SJCRH30 (cell line): ENCODE measurements at regions not wholly inside any gene's neighbourhood (a gene's known extent, or its start where the extent isn't known, plus 50 kb on each side); places are given as distances from the start of the nearest gene placed in this dataset.
"Not testable (repeated sequence)": the region's sequence is repeated elsewhere in the genome, so short reads cannot be mapped to it uniquely, and the experiment has no call there.

Experiments used
- DNase-seq, 2 experiments: peaks; one replicate each; pipeline ENCODE4 v3.0.0-alpha.2; 2015 to 2020
- H3K27ac ChIP-seq: fragments of 250-450 bp; sonication (Bioruptor Pico); 2 replicates; pipeline ENCODE4 v1.5.1; 2020; ENCODE audit warnings: mild to moderate bottlenecking, moderate library complexity
- H3K27me3 ChIP-seq: fragments of 250-450 bp; sonication (Bioruptor Pico); 2 replicates; pipeline ENCODE4 v1.5.1; 2020; ENCODE audit warnings: mild to moderate bottlenecking, moderate library complexity
- H3K36me3 ChIP-seq: fragments of 250-450 bp; sonication (Bioruptor Pico); 2 replicates; pipeline ENCODE4 v1.5.1; 2020; ENCODE audit warnings: mild to moderate bottlenecking, moderate library complexity
- H3K4me1 ChIP-seq: fragments of 250-450 bp; sonication (Bioruptor Pico); 2 replicates; pipeline ENCODE4 v1.5.1; 2020; ENCODE audit warnings: mild to moderate bottlenecking, moderate library complexity
- H3K4me3 ChIP-seq: fragments of 250-450 bp; sonication (Bioruptor Pico); 2 replicates; pipeline ENCODE4 v1.5.1; 2020; ENCODE audit warnings: mild to moderate bottlenecking, moderate library complexity
- H3K9me3 ChIP-seq: fragments of 250-450 bp; sonication (Bioruptor Pico); replicated peaks from 2 replicates; pipeline ENCODE4 v1.5.1; 2020; ENCODE audit warnings: mild to moderate bottlenecking, moderate library complexity

DNA sequence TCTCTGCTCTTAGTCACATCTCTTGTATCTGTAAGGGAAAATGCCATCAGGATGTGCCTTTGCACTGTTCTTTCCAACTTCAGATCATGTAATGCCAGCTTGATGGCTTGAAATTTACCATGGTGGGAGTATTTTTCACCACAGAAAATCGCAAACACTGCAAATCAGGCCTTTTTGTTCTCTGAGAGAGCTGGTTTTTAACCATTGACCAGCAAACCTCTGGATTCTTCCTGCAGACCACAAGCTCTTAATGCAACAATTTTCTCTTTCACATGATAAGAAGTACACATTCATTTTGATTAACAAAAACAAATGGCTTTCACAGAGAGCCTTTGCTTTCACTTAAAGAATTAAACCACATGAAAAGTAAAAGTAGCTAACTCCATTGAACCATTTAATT is 145.4 kb upstream of the NEBL start:
- H3K27ac ChIP-seq = no peak overlapping the region
- no peak for DNase-seq
- H3K4me1 ChIP-seq = no peaks in the 10 kb centered on the region
- no peaks in the 10 kb centered on the region for H3K36me3 ChIP-seq
- no peaks in the 10 kb centered on the region for H3K27me3 ChIP-seq
- H3K9me3 ChIP-seq = no peaks in the 10 kb centered on the region
- no peak overlapping the region for H3K4me3 ChIP-seq

- no peak overlapping the region for H3K27ac ChIP-seq
Observed at GRCh38 chr10:21041763-21042458, 144.8 kb upstream of the NEBL start.

DNA sequence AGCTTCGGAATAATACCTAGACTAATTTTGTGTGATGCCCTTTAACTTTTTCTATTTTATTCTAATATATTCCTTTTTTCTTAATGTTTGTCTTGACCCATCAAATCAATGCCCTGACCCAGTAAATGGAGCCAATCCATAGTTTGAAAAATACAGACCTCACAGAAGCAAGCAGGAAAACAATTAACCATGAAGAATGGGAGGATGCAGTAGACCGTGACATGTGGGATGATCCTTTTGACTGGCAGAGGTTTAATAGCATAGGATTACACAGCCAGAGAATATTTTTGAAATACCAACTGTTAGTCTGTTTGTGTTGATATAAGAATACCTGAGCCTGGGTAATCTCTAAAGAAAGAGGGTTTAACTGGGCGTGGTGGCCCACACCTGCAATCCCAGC is 142.6 kb upstream of the NEBL start:
- Histone ChIP-seq H3K27ac (no peak overlapping the region), H3K36me3 (no peaks in the 10 kb centered on the region), H3K4me3 (no peak overlapping the region), H3K27me3 (no peaks in the 10 kb centered on the region), H3K4me1 (no peaks in the 10 kb centered on the region), H3K9me3 (no peaks in the 10 kb centered on the region)
- DNase-seq = no peak

More at GRCh38 chr10:21041763-21042458, 144.8 kb upstream of the NEBL start:
- Histone ChIP-seq H3K27me3 (no peaks in the 10 kb centered on the region), H3K4me3 (no peak overlapping the region), H3K9me3 (no peaks in the 10 kb centered on the region), H3K36me3 (no peaks in the 10 kb centered on the region), H3K4me1 (no peaks in the 10 kb centered on the region)
- no peak for DNase-seq

DNA sequence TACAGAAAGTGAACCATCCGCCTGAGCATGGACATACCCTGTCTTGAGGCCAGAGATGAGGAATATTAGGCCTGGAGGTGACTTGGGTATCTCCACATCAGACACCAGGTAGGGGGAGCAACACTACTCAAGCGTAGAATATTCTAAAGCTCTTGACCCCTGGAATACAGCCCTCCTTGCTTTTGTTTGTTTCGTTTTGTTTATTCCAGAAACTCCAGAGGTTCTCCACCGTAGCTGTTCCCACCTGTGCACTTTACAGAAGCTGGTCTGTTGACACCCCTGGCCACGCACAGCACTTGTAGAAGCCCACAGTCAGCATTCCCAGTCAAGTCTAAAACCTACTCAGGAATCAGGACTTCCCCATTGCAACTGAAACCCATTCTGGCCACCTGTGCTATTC is 139.6 kb upstream of the NEBL start:
- no peak for DNase-seq

GRCh38 chr10:21034770-21035169 is 137.7 kb upstream of the NEBL start:
- H3K27ac ChIP-seq, H3K36me3 ChIP-seq, H3K4me3 ChIP-seq, H3K4me1 ChIP-seq, H3K27me3 ChIP-seq, DNase-seq, H3K9me3 ChIP-seq: not testable (repeated sequence)

More for the DNA sequence above, 139.6 kb upstream of the NEBL start:
- no peak overlapping the region for H3K27ac ChIP-seq
- H3K4me3 ChIP-seq = no peak overlapping the region
- no peaks in the 10 kb centered on the region for H3K9me3 ChIP-seq
- H3K36me3 ChIP-seq = no peaks in the 10 kb centered on the region
- no peaks in the 10 kb centered on the region for H3K27me3 ChIP-seq
- no peaks in the 10 kb centered on the region for H3K4me1 ChIP-seq

GRCh38 chr10:21034241-21034640 is 137.1 kb upstream of the NEBL start:
- no peaks in the 10 kb centered on the region for H3K9me3 ChIP-seq
- no peaks in the 10 kb centered on the region for H3K4me1 ChIP-seq
- H3K27me3 ChIP-seq = no peaks in the 10 kb centered on the region
- H3K27ac ChIP-seq = no peak overlapping the region
- no peaks in the 10 kb centered on the region for H3K36me3 ChIP-seq
- DNase-seq = peak in 1 of 2 experiments; percentile 14
- H3K4me3 ChIP-seq = no peak overlapping the region

DNA sequence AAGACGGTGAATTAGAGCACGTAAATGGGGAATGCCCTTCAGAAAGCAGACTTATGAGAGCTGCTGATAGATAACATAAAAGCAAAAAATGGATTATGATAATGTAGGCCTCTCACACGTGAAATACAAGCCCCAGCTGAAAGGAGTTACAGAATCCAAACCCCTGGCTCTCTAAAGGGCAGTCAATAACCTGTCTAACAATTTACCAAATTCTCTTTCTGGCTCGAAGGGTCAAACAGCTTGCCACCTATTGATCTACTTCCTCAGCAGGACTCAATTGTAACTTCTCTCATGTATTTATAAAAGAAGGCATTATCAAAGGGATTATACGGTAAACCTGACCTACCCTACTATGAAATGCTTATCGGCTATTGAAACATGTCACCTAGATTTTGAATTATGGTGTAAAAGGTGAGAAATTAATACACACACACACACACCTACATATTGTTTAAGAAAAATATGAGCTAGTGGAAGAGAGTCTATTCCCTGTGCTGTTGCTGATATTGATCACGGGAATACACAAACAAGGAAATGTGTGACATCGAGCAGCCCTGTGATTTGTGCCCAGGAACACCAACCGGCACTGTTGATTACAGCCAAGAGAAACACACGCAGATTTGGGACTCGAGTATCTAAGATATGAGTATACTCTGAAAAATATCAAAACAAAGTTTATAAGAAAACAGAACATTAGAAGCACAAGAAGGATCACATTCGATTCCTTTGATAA is 135.6 kb upstream of the NEBL start:
- no peak overlapping the region for H3K27ac ChIP-seq

DNA sequence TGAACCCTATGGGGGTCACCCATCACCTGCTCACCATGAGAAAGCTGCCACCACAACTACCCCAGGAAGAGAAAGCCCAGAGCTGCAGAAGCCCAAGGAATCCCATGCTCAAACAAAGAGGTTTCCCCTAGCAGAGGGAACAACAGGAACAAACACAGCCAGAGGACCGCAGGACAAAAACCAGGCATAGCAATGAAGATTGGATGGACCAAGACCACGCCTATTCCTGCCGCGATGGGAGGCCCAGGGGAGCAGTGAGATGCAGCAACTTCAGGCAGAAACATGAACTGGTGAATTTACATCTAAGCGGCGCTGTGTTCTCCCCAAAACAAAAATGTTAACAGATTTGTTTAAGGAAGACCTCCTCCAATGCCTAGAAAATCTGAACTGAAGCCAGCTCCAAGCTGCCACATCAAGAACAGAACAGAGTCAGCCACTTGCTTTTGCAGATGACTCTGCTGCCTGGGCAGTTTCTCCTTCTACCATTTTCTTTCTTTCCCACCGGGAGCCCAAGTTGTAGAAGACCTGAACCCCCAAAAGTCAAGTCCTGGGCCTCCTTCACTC is 134.2 kb upstream of the NEBL start:
- DNase-seq = no peak
- Histone ChIP-seq H3K4me1 (no peaks in the 10 kb centered on the region), H3K36me3 (no peaks in the 10 kb centered on the region), H3K27ac (no peak overlapping the region), H3K9me3 (no peaks in the 10 kb centered on the region), H3K27me3 (no peaks in the 10 kb centered on the region), H3K4me3 (no peak overlapping the region)

More for the DNA sequence above, 135.6 kb upstream of the NEBL start:
- no peaks in the 10 kb centered on the region for H3K36me3 ChIP-seq
- no peaks in the 10 kb centered on the region for H3K27me3 ChIP-seq
- no peak overlapping the region for H3K4me3 ChIP-seq
- H3K9me3 ChIP-seq = no peaks in the 10 kb centered on the region
- no peak for DNase-seq
- no peaks in the 10 kb centered on the region for H3K4me1 ChIP-seq

DNA sequence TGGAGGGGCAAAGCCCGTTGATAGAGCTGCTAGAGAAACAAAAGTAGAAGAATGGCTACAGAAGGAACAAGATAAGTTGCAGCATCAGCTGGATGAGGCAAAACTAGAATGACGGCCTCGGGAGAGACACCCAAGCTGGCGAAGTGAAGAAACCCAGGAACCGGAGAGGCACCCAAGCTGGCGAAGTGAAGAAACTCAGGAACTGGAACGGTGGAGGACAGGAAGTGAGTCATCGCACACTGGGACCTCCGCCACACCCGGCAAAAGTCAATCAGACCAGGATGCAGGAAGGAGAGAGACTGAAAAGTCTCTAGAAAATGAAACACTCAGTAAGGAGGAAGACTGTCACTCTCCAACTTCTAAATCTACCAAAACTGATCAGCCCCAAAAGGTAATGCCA is 133.0 kb upstream of the NEBL start:
- Histone ChIP-seq H3K4me3 (no peak overlapping the region), H3K4me1 (no peaks in the 10 kb centered on the region), H3K27ac (no peak overlapping the region), H3K9me3 (no peaks in the 10 kb centered on the region), H3K36me3 (no peaks in the 10 kb centered on the region), H3K27me3 (no peaks in the 10 kb centered on the region)
- no peak for DNase-seq

DNA sequence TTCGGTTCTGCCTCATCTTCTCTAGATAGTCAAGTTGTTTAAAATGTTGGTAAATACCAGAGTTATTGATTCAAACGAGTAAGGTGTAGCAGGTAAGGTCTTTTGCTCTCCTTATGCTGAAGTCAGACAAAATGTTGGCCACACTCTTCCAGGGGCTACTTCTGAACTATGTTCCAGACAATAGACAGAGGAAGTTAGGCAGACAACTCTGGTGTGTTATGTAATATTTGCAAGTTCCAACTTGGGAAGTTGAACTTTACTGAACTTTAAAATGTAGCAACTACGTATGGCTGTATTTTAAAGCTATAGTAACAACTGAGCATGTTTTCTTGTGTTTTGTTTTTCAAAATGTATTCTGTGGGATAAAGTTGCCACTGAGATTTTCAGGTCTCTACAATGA is 125.7 kb upstream of the NEBL start:
- Histone ChIP-seq H3K27me3 (no peaks in the 10 kb centered on the region), H3K36me3 (no peaks in the 10 kb centered on the region), H3K4me3 (no peak overlapping the region)

DNA sequence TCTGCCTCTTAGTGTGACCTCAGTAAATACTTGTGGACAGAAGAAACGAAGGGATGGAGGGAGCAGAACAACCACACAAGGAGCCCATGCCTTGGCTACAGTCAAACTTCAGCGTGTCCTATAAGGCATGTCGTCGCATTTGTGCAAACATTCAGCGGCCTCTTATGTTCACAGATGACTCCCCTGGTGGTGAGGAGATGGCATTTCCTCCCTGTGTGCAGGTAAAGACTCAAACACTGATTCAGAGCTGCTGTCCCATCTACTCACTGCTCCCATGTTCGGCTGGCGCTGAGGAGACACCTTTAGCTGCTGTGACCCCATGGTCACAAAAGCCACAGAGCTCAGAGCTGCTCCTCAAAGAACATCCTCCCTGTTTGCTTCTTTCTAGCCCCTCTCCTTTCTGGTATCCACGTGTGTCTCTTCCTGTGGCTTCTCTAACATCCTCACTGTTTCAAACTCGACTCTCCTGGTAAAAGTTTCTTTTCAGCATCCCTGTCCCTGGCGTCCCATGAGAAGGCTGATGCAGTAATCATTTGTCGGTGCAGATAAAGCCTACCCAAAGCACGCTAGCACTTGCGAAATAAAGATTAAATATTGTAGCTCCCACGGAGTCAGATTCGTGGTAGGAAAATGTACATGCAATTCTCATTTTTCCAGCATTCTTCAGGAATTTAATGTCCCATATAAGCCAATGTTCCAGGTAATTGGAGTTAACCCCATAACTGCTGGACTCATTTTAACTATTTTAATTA is 124.9 kb upstream of the NEBL start:
- H3K27ac ChIP-seq = no peak overlapping the region
- peak in 1 of 2 experiments; percentile 1 for DNase-seq
- H3K27me3 ChIP-seq = no peaks in the 10 kb centered on the region
- H3K4me1 ChIP-seq = no peaks in the 10 kb centered on the region
- H3K4me3 ChIP-seq = no peak overlapping the region
- no peaks in the 10 kb centered on the region for H3K9me3 ChIP-seq
- H3K36me3 ChIP-seq = no peaks in the 10 kb centered on the region

More for the DNA sequence above, 125.7 kb upstream of the NEBL start:
- H3K9me3 ChIP-seq = no peaks in the 10 kb centered on the region
- no peak for DNase-seq
- no peaks in the 10 kb centered on the region for H3K4me1 ChIP-seq
- H3K27ac ChIP-seq = no peak overlapping the region

- no peaks in the 10 kb centered on the region for H3K9me3 ChIP-seq
- no peak for DNase-seq
- no peaks in the 10 kb centered on the region for H3K27me3 ChIP-seq
- H3K4me3 ChIP-seq = no peak overlapping the region
- H3K4me1 ChIP-seq = no peaks in the 10 kb centered on the region
- no peaks in the 10 kb centered on the region for H3K36me3 ChIP-seq
- H3K27ac ChIP-seq = no peak overlapping the region
Observed at GRCh38 chr10:21021231-21021630, 124.1 kb upstream of the NEBL start.

- H3K9me3 ChIP-seq = no peaks in the 10 kb centered on the region
- no peaks in the 10 kb centered on the region for H3K36me3 ChIP-seq
- H3K27me3 ChIP-seq = no peaks in the 10 kb centered on the region
- DNase-seq = peak; percentile 52 to 71
- no peak overlapping the region for H3K27ac ChIP-seq
- H3K4me3 ChIP-seq = no peak overlapping the region
- H3K4me1 ChIP-seq = no peaks in the 10 kb centered on the region
Observed at GRCh38 chr10:21020545-21020944, 123.4 kb upstream of the NEBL start.

DNA sequence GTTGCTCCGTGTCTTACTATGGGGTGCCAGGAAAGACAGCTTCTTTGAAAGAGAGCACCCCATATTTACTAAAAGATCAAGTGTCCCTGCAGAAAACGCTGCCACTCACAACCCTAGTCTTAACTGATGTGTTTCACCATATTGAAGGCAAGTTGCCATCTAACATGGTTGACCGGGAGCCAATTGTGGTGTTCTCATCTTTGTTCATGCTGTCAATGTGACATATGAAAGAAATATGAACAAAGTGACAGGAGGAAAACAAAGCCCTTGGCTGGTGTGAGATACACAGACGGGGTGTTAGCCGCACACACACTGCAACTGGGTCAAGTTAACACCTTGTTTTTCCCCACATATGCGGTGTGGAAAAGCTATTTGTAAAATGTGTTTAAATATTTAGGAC is 122.3 kb upstream of the NEBL start:
- no peaks in the 10 kb centered on the region for H3K4me1 ChIP-seq
- H3K9me3 ChIP-seq = no peaks in the 10 kb centered on the region
- no peak overlapping the region for H3K4me3 ChIP-seq
- DNase-seq = no peak
- no peaks in the 10 kb centered on the region for H3K36me3 ChIP-seq
- H3K27ac ChIP-seq = no peak overlapping the region
- no peaks in the 10 kb centered on the region for H3K27me3 ChIP-seq

DNA sequence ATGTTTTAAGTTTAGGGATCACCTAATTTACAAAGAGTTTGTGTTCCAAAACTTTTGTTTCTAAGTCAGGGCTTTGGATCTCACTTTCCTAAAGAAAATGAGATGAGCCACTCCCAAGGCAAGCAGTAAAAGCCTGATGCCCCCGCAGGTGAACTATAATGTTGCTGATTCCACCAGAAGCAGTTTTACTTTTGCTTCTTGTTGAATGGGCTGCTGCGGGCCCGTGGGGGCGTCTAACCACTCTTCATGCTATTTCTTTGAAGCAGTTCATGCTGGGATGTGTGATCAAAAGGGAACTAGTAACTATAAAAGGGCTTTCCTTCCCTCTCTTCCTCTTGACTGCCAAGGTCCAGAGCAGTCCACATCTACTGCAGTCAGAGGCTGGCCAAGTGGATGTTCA is 118.7 kb upstream of the NEBL start:
- no peak for DNase-seq
- H3K27ac ChIP-seq = no peak overlapping the region
- H3K4me1 ChIP-seq = no peaks in the 10 kb centered on the region
- no peaks in the 10 kb centered on the region for H3K36me3 ChIP-seq
- no peaks in the 10 kb centered on the region for H3K9me3 ChIP-seq
- H3K4me3 ChIP-seq = no peak overlapping the region
- H3K27me3 ChIP-seq = no peaks in the 10 kb centered on the region
